HEK293T (cell line): ENCODE measurements at regions not wholly inside any gene's neighbourhood (a gene's known extent, or its start where the extent isn't known, plus 50 kb on each side); places are given as distances from the start of the nearest gene placed in this dataset.

ENCODE experiments used
- CTCF ChIA-PET: fragments of 350-600 bp; formaldehyde crosslinking; extraction: SDS; loops from one replicate; lab custom pipeline; 2021; ENCODE audit warnings: antibody characterized with exemption, inconsistent platforms; lab: Yijun Ruan, JAX
- POLR2A ChIA-PET: fragments of 350-600 bp; formaldehyde crosslinking; extraction: SDS; loops from one replicate; lab custom pipeline; 2020; ENCODE audit warnings: antibody characterized with exemption, inconsistent platforms; lab: Yijun Ruan, JAX
- DNase-seq: peaks from one replicate; pipeline ENCODE4 v3.0.0; 2012; ENCODE audit warnings: mixed read lengths; ENCODE audit errors: extremely low spot score
- ARNT ChIP-seq: fragments of 450-650 bp; IDR thresholded peaks from 2 replicates; pipeline ENCODE4 v1.6.1; 2017; ENCODE audit warnings: mild to moderate bottlenecking
- BHLHE40 ChIP-seq: fragments of 450-650 bp; IDR thresholded peaks from 2 replicates; pipeline ENCODE4 v1.6.1; 2016; ENCODE audit warnings: mild to moderate bottlenecking, moderate library complexity, borderline replicate concordance
- CTBP1 ChIP-seq: fragments of 450-650 bp; IDR thresholded peaks from 2 replicates; pipeline ENCODE4 v1.6.1; 2016; ENCODE audit warnings: borderline replicate concordance
- ELF4 ChIP-seq: fragments of 450-650 bp; IDR thresholded peaks from 2 replicates; pipeline ENCODE4 v1.6.1; 2017; ENCODE audit warnings: antibody characterized with exemption
- FOXA1 ChIP-seq: fragments of 450-650 bp; IDR thresholded peaks from 2 replicates; pipeline ENCODE4 v1.6.1; 2016; ENCODE audit warnings: mild to moderate bottlenecking
- FOXK2 ChIP-seq: fragments of 450-650 bp; IDR thresholded peaks from 2 replicates; pipeline ENCODE4 v1.6.1; 2016; ENCODE audit warnings: mild to moderate bottlenecking
- FOXM1 ChIP-seq: fragments of 450-650 bp; IDR thresholded peaks from 2 replicates; pipeline ENCODE4 v1.6.1; 2017; ENCODE audit warnings: mild to moderate bottlenecking, borderline replicate concordance
- HDGF ChIP-seq: fragments of 450-650 bp; IDR thresholded peaks from 2 replicates; pipeline ENCODE4 v1.6.1; 2017; ENCODE audit warnings: antibody characterized with exemption, borderline replicate concordance
- L3MBTL2 ChIP-seq: fragments of 450-650 bp; conservative IDR thresholded peaks from 2 replicates; pipeline ENCODE4 v1.6.1; 2016; ENCODE audit warnings: mild to moderate bottlenecking
- LEF1 ChIP-seq: fragments of 450-650 bp; IDR thresholded peaks from 2 replicates; pipeline ENCODE4 v1.6.1; 2017; ENCODE audit warnings: mild to moderate bottlenecking, borderline replicate concordance
- NFRKB ChIP-seq: fragments of 450-650 bp; IDR thresholded peaks from 2 replicates; pipeline ENCODE4 v1.6.1; 2016; ENCODE audit warnings: mild to moderate bottlenecking, moderate library complexity
- SP1 ChIP-seq: fragments of 450-650 bp; IDR thresholded peaks from 2 replicates; pipeline ENCODE4 v1.6.1; 2017
- SUZ12 ChIP-seq: fragments of 450-650 bp; IDR thresholded peaks from 2 replicates; pipeline ENCODE4 v1.6.1; 2016; ENCODE audit warnings: mild to moderate bottlenecking
- TARDBP ChIP-seq: fragments of 450-650 bp; IDR thresholded peaks from 2 replicates; pipeline ENCODE4 v1.6.1; 2016
- ZNF384 ChIP-seq: fragments of 450-650 bp; IDR thresholded peaks from 2 replicates; pipeline ENCODE4 v1.6.1; 2016
- TF ChIP-seq, protein P1 (sequence below): fragments of 450-650 bp; IDR thresholded peaks from 2 replicates; pipeline ENCODE4 v1.6.1; 2016

DNA sequence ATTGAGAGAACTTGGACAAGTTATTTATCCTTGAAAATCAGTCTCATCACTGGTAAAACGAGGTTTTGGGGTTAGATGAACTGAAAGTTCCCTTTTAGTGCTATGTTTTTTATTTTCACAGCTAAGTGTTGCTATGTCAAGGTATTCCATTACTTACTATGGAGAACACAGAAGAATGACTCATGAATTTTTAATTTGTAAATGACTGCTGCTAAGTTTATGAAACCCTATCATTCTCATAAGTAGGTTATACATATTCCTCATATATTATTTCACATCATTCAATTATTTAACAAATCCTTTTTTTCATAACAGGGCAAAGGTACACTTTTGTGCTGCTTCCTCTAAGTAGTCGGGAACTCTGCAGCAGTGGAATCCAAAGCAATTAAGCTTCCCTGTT lies 52.2 kb upstream of the ATP1A1 start:
- no peak for DNase-seq
- TF ChIP-seq FOXM1 (no peak), CTBP1 (no peak), FOXA1 (no peak), NFRKB (no peak), HDGF (no peak), ELF4 (no peak), L3MBTL2 (no peak), LEF1 (no peak), TARDBP (no peak), BHLHE40 (no peak), ARNT (no peak), FOXK2 (no peak), SUZ12 (no peak), SP1 (no peak), ZNF384 (no peak)
- TF ChIP-seq, protein P1, sequence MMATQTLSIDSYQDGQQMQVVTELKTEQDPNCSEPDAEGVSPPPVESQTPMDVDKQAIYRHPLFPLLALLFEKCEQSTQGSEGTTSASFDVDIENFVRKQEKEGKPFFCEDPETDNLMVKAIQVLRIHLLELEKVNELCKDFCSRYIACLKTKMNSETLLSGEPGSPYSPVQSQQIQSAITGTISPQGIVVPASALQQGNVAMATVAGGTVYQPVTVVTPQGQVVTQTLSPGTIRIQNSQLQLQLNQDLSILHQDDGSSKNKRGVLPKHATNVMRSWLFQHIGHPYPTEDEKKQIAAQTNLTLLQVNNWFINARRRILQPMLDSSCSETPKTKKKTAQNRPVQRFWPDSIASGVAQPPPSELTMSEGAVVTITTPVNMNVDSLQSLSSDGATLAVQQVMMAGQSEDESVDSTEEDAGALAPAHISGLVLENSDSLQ, result no peak
- CTCF ChIA-PET, result interaction anchor here (0.7 kb wide), 1 partner anchor 339 kb away, joined by 3 read pairs; no protein-coding TSS in a partner anchor
- POLR2A ChIA-PET, result no interaction called here

DNA sequence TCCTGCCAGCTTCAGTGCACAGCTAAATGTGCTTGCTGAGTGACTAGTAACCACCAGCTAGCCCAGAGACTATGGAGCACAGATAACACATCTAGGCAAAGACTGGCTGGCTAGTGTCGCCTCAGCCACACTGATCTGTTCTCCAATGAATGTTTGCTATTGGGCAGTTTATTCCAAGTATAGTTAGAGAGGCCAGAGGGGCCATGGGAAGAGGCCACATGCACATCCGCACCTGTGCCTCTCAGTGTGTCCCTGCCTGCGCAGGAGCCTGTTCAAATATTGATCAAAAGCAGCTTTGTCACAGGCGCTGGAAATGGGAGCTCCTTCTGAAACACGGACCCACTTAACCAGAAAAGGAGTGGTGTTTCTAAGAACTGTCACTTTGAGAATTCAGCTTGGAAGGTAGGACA lies 51.3 kb upstream of the ATP1A1 start:
- DNase-seq, result no peak
- ChIA-PET POLR2A (no interaction called here), CTCF (no interaction called here)

DNA sequence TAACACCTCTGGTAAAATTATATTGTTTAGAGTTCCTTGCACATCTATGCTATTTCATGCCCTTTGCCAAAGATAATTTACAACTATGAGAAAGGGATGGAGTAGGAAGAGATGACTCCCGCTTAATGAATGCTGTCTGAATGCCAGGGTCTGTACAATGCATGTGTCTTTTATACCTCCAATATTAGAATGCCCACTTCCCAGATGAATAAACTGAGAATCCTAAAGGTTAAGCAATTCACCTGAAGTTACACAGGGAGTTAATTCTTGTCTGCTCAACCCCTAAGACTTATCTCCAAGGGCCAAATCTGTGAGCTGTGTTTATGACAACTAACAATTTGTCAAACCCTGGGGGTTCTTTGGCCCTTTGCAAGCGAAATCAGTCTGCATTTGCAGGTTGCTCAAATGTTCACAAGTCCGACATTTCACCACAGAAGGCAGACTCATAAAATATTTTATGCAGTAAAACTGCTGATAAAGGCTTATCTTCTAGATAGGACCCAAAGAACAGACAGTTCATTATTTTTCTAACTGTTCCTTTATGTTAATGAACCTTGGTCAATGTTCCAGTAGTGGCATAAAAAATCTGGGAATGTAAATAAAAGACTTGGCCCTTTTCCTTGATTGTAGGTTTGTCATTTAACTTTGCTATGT lies 50.2 kb upstream of the ATP1A1 start:
- ChIA-PET CTCF (no interaction called here), POLR2A (no interaction called here)
- TF ChIP-seq BHLHE40 (no peak), FOXK2 (no peak), FOXM1 (no peak), ARNT (no peak), HDGF (no peak), LEF1 (no peak), TARDBP (no peak), SUZ12 (no peak), L3MBTL2 (no peak), ELF4 (no peak)
- DNase-seq, result no peak

More for the DNA sequence above, 51.3 kb upstream of the ATP1A1 start:
- TF ChIP-seq SP1 (no peak), FOXK2 (no peak), NFRKB (no peak), SUZ12 (no peak), FOXA1 (no peak), CTBP1 (no peak), ARNT (no peak), HDGF (no peak), BHLHE40 (no peak), FOXM1 (no peak), TARDBP (no peak), L3MBTL2 (no peak)
- TF ChIP-seq, protein P1, result no peak
